Caco-2 (cell line): ENCODE measurements at regions not wholly inside any gene's neighbourhood (a gene's known extent, or its start where the extent isn't known, plus 50 kb on each side); places are given as distances from the start of the nearest gene placed in this dataset.
"Not testable (repeated sequence)": the region's sequence is repeated elsewhere in the genome, so short reads cannot be mapped to it uniquely, and the experiment has no call there.

Source experiments
- BruUV-seq: library from RNA; stranded (reverse); fragments of 400-500 nt; replicated peaks from 2 replicates; lab custom pipeline; 2021; lab: Mats Ljungman, UMichigan
- CTCF ChIA-PET: fragments of 300-600 bp; sonication (Branson Sonifier 250); formaldehyde crosslinking; loops from one replicate; lab custom pipeline; 2022; ENCODE audit warnings: antibody characterized with exemption; lab: Charles Lee
- POLR2A ChIA-PET: fragments of 300-600 bp; sonication (Branson Sonifier 250); formaldehyde crosslinking; loops from one replicate; lab custom pipeline; 2022; ENCODE audit warnings: antibody characterized with exemption; lab: Charles Lee
- DNase-seq, 2 experiments: peaks; one replicate each; pipeline versions ENCODE4 v3.0.0 to v3.0.0-alpha.2; 2020 to 2022
- H3K27me3 ChIP-seq: replicated peaks from 2 replicates; pipeline ENCODE4 v1.6.0; 2011; ENCODE audit warnings: low read length; ENCODE audit not compliant: control insufficient read depth, insufficient read depth
- H3K36me3 ChIP-seq: 2 replicates; pipeline ENCODE4 v1.5.1; 2011; ENCODE audit warnings: low read length; ENCODE audit not compliant: control insufficient read depth, insufficient read depth
- H3K4me1 ChIP-seq: fragments of 250-450 bp; sonication (Bioruptor Pico); 2 replicates; pipeline ENCODE4 v1.5.1; 2020; ENCODE audit warnings: mild to moderate bottlenecking
- H3K4me3 ChIP-seq: 2 replicates; pipeline ENCODE4 v1.5.1; 2011; ENCODE audit warnings: low read depth, mild to moderate bottlenecking, control low read depth, low read length
- H3K9me3 ChIP-seq: fragments of 250-450 bp; sonication (Bioruptor Pico); 2 replicates; pipeline ENCODE4 v1.5.1; 2020; ENCODE audit warnings: mild to moderate bottlenecking, moderate library complexity
- H3K27ac Mint-ChIP-seq: one replicate; pipeline ENCODE4 v1.8.0; 2022; ENCODE audit warnings: mixed read lengths; ENCODE audit not compliant: unreplicated experiment
- H3K27me3 Mint-ChIP-seq: one replicate; pipeline ENCODE4 v1.8.0; 2022; ENCODE audit warnings: mixed read lengths; ENCODE audit not compliant: insufficient read depth, unreplicated experiment
- H3K36me3 Mint-ChIP-seq: one replicate; pipeline ENCODE4 v1.8.0; 2022; ENCODE audit warnings: mild to moderate bottlenecking, mixed read lengths; ENCODE audit not compliant: insufficient read depth, unreplicated experiment
- H3K4me1 Mint-ChIP-seq: one replicate; pipeline ENCODE4 v1.8.0; 2022; ENCODE audit warnings: low read depth, mixed read lengths; ENCODE audit not compliant: unreplicated experiment
- H3K4me3 Mint-ChIP-seq: one replicate; pipeline ENCODE4 v1.8.0; 2022; ENCODE audit warnings: mild to moderate bottlenecking, moderate library complexity, mixed read lengths; ENCODE audit not compliant: unreplicated experiment
- H3K9me3 Mint-ChIP-seq: one replicate; pipeline ENCODE4 v1.8.0; 2022; ENCODE audit warnings: mixed read lengths; ENCODE audit not compliant: unreplicated experiment
- CTCF ChIP-seq, 2 experiments: fragments of 200-600 bp in 1 of 2; IDR thresholded peaks; 1 replicate in 1 of 2; 2 replicates in 1 of 2; pipeline versions ENCODE4 v1.5.1 to v1.8.0; 2011 to 2022; ENCODE audit warnings: antibody characterized with exemption in 1 of 2, control low read depth in 1 of 2, inconsistent platforms in 1 of 2, low read depth in 1 of 2, low read length in 1 of 2, mild to moderate bottlenecking in 1 of 2, moderate library complexity in 1 of 2; ENCODE audit not compliant: insufficient read depth in 1 of 2, severe bottlenecking in 1 of 2, unreplicated experiment in 1 of 2
- intact Hi-C: fragments of 100-400 bp; cut with micrococcal nuclease; formaldehyde crosslinking; loops from one replicate; pipeline ENCODE4 v1.10.0; 2022; ENCODE audit not compliant: unreplicated experiment

- H3K4me1 Mint-ChIP-seq, result peaks cover 9% of the 10 kb centered on the region
- Histone ChIP-seq H3K36me3 (no peaks in the 10 kb centered on the region), H3K27me3 (no peaks in the 10 kb centered on the region), H3K4me3 (no peak overlapping the region), H3K4me1 (peaks cover 8% of the 10 kb centered on the region; the same call in 1 of the 2 replicates), H3K9me3 (no peaks in the 10 kb centered on the region)
- CTCF ChIA-PET, result interaction anchor here (0.7 to 1.2 kb wide), 2 partner anchors 16 to 29 kb away, joined by 3 to 4 read pairs; no protein-coding TSS in a partner anchor
- H3K9me3 Mint-ChIP-seq, result no peaks in the 10 kb centered on the region
- intact Hi-C loops, result loop anchor here (1.0 to 5.0 kb wide), 3 partner anchors 52 to 1161 kb away; no protein-coding TSS in a partner anchor
- no peak for TF ChIP-seq CTCF (IDR thresholded peaks at IDR 0.05; ENCODE audit: insufficient read depth in 1 of 2, low read depth in 1 of 2, low read length in 1 of 2, severe bottlenecking in 1 of 2, unreplicated experiment in 1 of 2)
- H3K27ac Mint-ChIP-seq, result no peak overlapping the region
- DNase-seq, result no peak
- H3K4me3 Mint-ChIP-seq, result no peak overlapping the region
- BruUV-seq, result no TSS peak
- POLR2A ChIA-PET, result no interaction called here
- peaks cover 8% of the 10 kb centered on the region for H3K27me3 Mint-ChIP-seq
- no peaks in the 10 kb centered on the region for H3K36me3 Mint-ChIP-seq
These were observed 141.7 kb upstream of the PROK2 start for GRCh38 chr3:71926616-71927015.

- ChIA-PET POLR2A (no interaction called here), CTCF (interaction anchor here (0.7 to 1.2 kb wide), 3 partner anchors 17 to 29 kb away, joined by 3 to 4 read pairs (median 3); no protein-coding TSS in a partner anchor)
- no peaks in the 10 kb centered on the region for H3K36me3 ChIP-seq
- peak; percentile 67 to 71 for DNase-seq
- no TSS peak for BruUV-seq
- Mint-ChIP-seq H3K9me3 (no peaks in the 10 kb centered on the region), H3K36me3 (no peaks in the 10 kb centered on the region), H3K27ac (no peak overlapping the region), H3K27me3 (peaks cover 8% of the 10 kb centered on the region), H3K4me1 (peaks cover 9% of the 10 kb centered on the region), H3K4me3 (no peak overlapping the region)
- H3K27me3 ChIP-seq, result no peaks in the 10 kb centered on the region
- TF ChIP-seq CTCF (IDR thresholded peaks at IDR 0.05; ENCODE audit: insufficient read depth in 1 of 2, low read depth in 1 of 2, low read length in 1 of 2, severe bottlenecking in 1 of 2, unreplicated experiment in 1 of 2), result peak; percentile 66 to 76
- peaks cover 8% of the 10 kb centered on the region; the same call in 1 of the 2 replicates for H3K4me1 ChIP-seq
- H3K4me3 ChIP-seq, result no peak overlapping the region
- no peaks in the 10 kb centered on the region for H3K9me3 ChIP-seq
- intact Hi-C loops, result loop anchor here (1.0 to 5.0 kb wide), 3 partner anchors 51 to 1161 kb away; no protein-coding TSS in a partner anchor
These were observed 141.3 kb upstream of the PROK2 start for GRCh38 chr3:71926262-71926600.

- H3K36me3 Mint-ChIP-seq, H3K4me3 ChIP-seq, H3K4me1 Mint-ChIP-seq, POLR2A ChIA-PET, H3K36me3 ChIP-seq, H3K9me3 Mint-ChIP-seq, BruUV-seq, H3K4me3 Mint-ChIP-seq, H3K4me1 ChIP-seq, H3K9me3 ChIP-seq, H3K27me3 Mint-ChIP-seq, DNase-seq, H3K27ac Mint-ChIP-seq, H3K27me3 ChIP-seq: not testable (repeated sequence)
- intact Hi-C loops, result loop anchor here (1.0 to 5.0 kb wide), 3 partner anchors 51 to 1162 kb away; no protein-coding TSS in a partner anchor
- CTCF ChIA-PET, result interaction anchor here (0.7 to 1.2 kb wide), 3 partner anchors 17 to 30 kb away, joined by 3 to 4 read pairs (median 3); no protein-coding TSS in a partner anchor
These were observed 140.7 kb upstream of the PROK2 start for GRCh38 chr3:71925511-71926261.
